ENCODE measurements at regions not wholly inside any gene's neighbourhood (a gene's known extent, or its start where the extent isn't known, plus 50 kb on each side); places are given as distances from the start of the nearest gene placed in this dataset.
"Not testable (repeated sequence)": the region's sequence is repeated elsewhere in the genome, so short reads cannot be mapped to it uniquely, and the experiment has no call there.

GRCh38 chr9:79469164-79469563, 102.6 kb upstream of the TLE4 start:
- DNase-seq (ENCODE audit: low spot score): no peak

- DNase-seq (ENCODE audit: low spot score): peak; percentile 20
Measured at GRCh38 chr9:79470954-79471353, 100.8 kb upstream of the TLE4 start.

- no peak for DNase-seq (ENCODE audit: low spot score)
Measured at GRCh38 chr9:79471580-79472543, 99.9 kb upstream of the TLE4 start.

- DNase-seq (ENCODE audit: low spot score): no peak
Measured at GRCh38 chr9:79473704-79474103, 98.1 kb upstream of the TLE4 start.

GRCh38 chr9:79477241-79477840, 94.4 kb upstream of the TLE4 start:
- no peak for DNase-seq (ENCODE audit: low spot score)

GRCh38 chr9:79477955-79478771, 93.6 kb upstream of the TLE4 start:
- DNase-seq (ENCODE audit: low spot score): peak; percentile 52

GRCh38 chr9:79480639-79481038, 91.1 kb upstream of the TLE4 start:
- no peak for DNase-seq (ENCODE audit: low spot score)

- DNase-seq (ENCODE audit: low spot score): no peak
Measured at GRCh38 chr9:79481846-79482477, 89.8 kb upstream of the TLE4 start.

GRCh38 chr9:79485258-79485657, 86.5 kb upstream of the TLE4 start:
- DNase-seq (ENCODE audit: low spot score): no peak

- DNase-seq (ENCODE audit: low spot score): no peak
Measured at GRCh38 chr9:79489261-79490000, 82.3 kb upstream of the TLE4 start.

GRCh38 chr9:79490657-79491248, 81.0 kb upstream of the TLE4 start:
- no peak for DNase-seq (ENCODE audit: low spot score)

GRCh38 chr9:79492092-79493009, 79.4 kb upstream of the TLE4 start:
- no peak for DNase-seq (ENCODE audit: low spot score)

- not testable (repeated sequence) for DNase-seq (ENCODE audit: low spot score)
Measured at GRCh38 chr9:79500196-79500864, 71.4 kb upstream of the TLE4 start.

GRCh38 chr9:79501546-79501945, 70.2 kb upstream of the TLE4 start:
- DNase-seq (ENCODE audit: low spot score): no peak

- no peak for DNase-seq (ENCODE audit: low spot score)
Measured at GRCh38 chr9:79507801-79508200, 64.0 kb upstream of the TLE4 start.

- no peak for DNase-seq (ENCODE audit: low spot score)
Measured at GRCh38 chr9:79512251-79512650, 59.5 kb upstream of the TLE4 start.

Data from D341Med (cell line).